Stimulated activated naive CD4-positive, alpha-beta T cell treated with Interleukin-2 at 50 U/mL for 16 hours (primary cell): ENCODE measurements at regions not wholly inside any gene's neighbourhood (a gene's known extent, or its start where the extent isn't known, plus 50 kb on each side); places are given as distances from the start of the nearest gene placed in this dataset.

Experiments
- DNase-seq: peaks from one replicate; lab custom pipeline; 2025; lab: John Stamatoyannopoulos, UW

DNA sequence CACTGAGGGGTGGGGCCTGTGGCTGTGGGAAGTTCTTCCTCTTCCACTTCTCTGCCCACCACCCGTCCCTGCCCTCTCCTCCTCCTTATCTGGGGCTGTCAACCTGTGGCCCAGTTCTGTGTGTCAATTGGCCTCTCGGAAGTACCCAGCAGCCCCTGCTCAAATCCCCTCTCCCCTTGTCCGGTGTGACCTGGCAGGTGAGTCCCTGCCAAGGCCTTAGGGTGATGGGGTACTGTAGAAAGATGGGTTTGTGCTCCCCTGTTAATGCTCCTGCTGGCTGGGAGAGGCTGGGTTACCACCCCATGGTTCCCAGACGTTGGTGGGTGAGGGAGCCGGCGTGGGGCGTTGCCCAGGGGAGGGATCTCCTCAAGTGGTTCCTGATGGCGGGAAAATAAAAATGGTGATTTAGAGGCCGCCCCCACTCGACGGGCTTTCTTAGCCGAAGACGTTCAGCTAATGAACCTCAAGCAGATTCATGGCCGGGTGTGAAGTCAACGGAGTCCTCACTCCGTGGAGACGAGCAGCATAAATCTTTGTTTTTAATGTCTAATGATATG is 141.2 kb downstream of the URI1 start:
- no peak for DNase-seq

DNA sequence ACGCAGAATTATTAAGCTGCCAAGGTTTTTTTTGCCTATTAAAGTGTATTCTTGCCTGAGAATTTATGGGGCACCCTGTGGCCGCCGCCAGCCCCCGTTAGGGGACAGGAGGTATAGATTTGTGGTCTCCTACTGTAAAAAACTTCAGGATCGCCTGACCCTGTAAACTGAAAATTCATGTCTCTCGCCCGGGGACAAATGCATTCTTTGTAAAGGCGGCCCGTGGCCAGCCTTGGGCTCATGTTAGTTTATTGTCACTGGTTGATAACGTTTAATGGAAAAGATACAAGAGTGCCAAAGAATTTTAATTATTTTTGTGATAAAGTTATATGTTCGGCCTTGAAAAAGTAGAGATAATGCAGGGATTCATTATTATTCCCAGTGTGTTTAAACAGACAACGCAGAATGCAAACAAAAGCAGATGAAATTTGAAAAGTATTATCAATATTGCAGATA is 141.7 kb downstream of the URI1 start:
- DNase-seq = no peak

DNA sequence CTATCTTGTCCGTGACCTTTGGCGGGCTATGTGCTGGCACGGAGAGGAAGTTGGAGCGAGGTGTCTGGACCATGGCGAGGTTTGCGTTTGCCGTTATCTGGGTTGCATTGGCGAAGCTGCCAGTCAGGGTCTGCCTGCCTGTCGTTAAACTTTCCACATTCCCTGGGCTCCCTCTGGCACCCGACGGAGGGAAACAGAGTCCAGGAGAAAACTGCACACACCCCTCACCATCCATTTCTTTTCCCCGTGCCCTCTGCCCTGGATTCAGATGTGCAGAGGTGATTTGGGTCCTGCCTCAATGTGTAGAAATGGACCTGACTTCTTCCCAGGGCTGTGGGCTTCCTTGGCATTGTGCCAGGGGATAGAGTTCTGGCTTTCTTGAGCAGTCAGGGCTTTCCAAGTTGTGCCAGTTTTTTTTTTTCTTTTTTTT is 142.4 kb downstream of the URI1 start:
- DNase-seq = no peak

DNA sequence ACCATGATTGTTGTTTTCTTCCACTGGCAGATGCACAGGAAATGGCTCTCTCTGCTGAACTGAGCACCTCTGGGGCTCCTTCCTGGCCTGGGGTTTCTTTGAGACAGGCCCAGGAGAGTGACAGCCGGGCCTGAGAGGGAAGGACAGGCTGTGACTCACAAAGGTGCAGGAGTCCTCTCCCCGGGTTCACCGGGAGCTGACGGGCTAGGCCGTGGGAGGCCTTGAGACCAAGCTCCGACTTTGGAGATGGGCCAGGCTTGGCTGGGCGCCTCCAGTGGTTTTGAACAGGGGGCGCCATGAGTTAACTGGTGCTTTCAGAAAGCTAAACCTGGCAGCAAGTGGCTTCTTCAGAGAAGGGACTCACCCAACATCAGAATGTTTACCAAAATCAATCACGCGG is 143.4 kb downstream of the URI1 start:
- no peak for DNase-seq

DNA sequence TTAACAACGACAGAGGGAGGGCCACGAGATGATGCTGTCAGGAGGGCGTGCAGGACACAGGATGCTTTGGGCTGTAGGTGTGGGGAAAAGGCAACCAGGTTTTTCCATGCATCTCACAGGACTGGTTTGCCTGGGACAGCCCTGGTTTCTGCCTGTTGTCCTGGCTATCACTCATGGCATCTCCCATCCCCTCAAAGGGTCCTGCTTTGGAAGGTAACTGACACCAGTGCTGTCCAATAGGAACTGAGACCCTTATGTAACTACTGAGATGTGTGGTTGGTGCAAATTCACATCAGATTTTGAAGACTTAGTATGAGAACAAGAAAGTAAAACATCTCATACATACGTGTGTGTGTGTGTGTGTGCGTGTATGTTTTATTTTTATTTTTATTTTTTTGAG is 144.2 kb downstream of the URI1 start:
- DNase-seq = no peak

DNA sequence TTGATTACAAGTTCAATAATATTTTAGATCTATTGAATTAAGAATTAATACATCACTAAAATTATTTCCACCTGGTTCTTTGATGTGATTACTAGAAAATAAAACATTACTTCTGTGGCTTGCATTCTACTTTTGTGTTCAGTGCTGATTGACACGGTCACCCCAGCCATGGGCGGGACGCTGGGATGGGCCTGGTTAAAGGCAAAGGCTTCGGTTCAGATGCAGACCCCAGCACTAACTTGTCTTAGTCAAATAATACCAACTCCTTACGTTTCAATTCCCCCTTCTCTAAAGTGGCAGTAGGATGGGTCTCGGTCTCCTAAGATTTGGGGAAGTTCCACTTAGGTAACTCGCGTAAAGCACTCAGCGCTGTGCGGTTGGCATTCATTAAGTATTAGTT is 144.9 kb downstream of the URI1 start:
- DNase-seq = no peak

DNA sequence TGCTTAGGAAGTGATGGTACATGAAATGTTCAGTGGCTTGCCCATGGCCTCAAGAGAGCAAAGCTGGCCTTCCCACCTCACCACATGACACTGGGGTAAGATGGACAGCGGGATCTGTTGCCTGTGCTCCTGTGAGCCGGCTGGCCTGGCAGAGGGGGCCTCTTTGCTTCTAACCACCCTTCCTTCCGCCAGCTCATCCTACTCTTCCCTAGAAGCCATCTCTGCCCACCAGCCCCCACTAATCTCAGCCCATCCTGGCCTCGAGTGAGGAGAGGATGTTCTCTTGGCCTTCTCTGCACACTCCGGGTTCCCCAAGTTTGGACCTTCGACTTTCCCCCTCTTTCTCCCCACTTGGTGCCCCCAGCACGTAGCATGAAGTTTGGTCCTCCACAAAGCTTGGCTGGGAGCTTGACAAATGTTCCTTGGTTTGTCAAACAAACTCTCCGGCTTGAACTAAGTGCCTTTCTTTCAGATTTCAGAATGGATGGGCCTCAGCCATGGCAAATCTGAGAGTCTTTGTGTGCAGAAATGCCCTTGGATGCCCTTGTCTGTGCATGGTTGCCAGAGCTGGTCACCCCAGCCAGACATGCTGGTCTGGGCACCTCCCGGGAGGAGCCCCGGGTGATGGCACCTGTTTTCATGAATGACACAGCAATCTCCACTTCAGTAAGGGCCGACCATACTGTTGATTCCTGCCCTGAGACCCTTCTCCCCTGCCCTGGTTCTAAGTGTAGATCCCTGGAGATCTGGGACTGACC is 145.5 kb downstream of the URI1 start:
- DNase-seq = no peak

- DNase-seq = no peak
Measured at GRCh38 chr19:30088567-30088966, 146.5 kb downstream of the URI1 start.

DNA sequence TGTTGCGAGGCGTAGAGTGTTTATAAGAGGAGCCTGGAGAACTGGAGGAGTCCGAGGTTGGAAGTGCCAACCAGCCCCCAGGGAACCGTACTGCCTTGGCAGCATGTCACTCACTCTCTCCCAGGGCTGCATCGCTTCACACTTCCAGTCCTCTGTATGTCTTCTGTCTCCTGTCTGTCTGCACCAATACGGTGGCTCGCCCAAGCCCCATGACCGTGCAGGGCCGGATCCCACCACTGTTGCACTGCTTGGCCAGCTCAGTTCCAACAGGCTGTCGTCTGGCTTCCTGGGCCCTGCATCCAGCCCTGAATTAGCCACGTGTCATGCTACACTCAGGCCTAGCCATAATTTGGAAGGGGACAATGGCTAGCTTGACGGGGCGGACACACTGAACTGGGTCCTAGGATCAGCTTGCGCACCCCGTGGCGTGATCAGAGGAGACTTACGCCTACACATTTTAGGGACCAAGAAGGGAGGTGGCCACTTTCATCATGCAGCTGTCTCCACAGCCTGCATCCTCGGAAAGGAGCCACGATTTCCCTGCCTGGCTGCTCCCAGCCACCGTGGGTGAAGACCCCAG is 147.1 kb downstream of the URI1 start:
- DNase-seq = no peak

DNA sequence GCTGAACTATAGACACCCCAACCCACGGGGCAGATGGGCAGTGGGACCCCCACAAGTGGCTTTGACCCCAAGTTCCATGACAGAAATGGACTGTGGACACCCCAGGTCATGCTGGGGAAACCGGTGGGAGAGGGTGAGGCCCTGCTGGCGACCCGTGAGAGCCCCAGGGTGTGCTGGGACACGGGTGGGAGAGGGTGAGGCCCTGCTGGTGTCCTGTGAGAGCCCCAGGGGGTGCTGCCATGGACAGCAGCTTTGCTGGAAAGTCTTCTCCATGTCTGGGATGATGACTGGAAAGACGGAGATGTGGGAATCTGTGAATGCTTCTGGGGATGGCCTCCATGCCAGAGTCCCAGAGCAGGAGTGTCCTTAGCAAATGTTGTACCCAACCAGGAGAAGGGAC is 148.4 kb downstream of the URI1 start:
- no peak for DNase-seq

- no peak for DNase-seq
Measured at GRCh38 chr19:30090963-30091362, 148.9 kb downstream of the URI1 start.

GRCh38 chr19:30091456-30091855 is 149.4 kb downstream of the URI1 start:
- DNase-seq = no peak

GRCh38 chr19:30091856-30092255 is 149.8 kb downstream of the URI1 start:
- no peak for DNase-seq

GRCh38 chr19:30092721-30093569 is 150.9 kb downstream of the URI1 start:
- DNase-seq = no peak

- no peak for DNase-seq
Measured at GRCh38 chr19:30093966-30094755, 152.1 kb downstream of the URI1 start.

- no peak for DNase-seq
Measured at GRCh38 chr19:30094756-30095140, 152.7 kb downstream of the URI1 start.

DNA sequence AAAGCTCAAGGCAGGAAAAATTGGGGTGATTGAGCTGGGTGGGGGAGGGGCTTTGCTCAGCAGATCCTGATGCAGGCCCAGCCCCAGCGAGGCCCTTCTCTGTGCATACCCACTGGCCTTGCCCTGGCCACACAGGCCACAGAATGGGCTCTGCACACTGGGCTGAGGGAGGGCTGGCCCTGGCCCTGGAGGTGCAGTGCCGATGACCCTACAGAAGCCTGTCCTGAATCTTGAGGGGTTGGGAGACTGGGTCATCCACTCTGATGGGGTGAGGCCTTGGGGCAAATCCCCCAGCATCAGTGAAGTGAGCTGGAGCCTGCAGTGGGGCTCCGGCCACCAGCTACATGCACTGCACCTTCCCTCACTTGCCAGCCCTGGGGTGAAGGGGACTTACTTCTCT is 153.1 kb downstream of the URI1 start:
- DNase-seq = no peak

- no peak for DNase-seq
Measured at GRCh38 chr19:30096596-30097370, 154.7 kb downstream of the URI1 start.

DNA sequence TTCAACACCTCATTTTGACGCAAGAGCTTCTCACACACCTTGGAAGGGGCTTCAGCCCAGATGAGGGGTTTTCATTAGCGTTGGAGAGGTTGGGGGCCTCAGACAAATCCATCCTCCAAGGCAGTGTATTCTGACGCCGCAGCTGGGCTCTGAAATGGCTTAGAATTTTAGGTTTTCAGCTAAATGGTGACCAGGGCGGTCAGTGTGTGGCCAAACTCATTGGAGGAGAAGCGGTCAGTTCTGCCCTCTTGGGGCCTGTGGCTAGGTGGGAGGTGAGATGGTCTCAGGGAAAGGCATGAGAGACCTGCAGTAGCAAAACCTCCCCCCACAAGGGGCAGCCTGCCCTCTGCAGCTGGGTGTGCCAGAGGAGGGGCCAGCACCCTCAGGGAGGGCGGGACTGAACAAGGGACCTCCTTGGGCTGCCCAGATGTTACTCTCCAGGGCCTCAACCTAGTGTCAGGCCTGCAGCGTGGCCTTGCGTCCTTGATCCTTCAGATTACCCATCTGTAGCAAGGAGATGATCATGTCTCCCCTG is 155.8 kb downstream of the URI1 start:
- no peak for DNase-seq

GRCh38 chr19:30102239-30102638 is 160.2 kb downstream of the URI1 start:
- no peak for DNase-seq

- DNase-seq = no peak
Measured at GRCh38 chr19:30102666-30103065, 160.6 kb downstream of the URI1 start.
